Germinal center (tissue), 1 donor: ENCODE measurements at regions not wholly inside any gene's neighbourhood (a gene's known extent, or its start where the extent isn't known, plus 50 kb on each side); places are given as distances from the start of the nearest gene placed in this dataset.

Experiments used
- DNase-seq: peaks from one replicate; pipeline ENCODE4 v3.0.0; 2012; ENCODE audit warnings: mixed read lengths, low spot score

- no peak for DNase-seq
Observed at GRCh38 chr1:187443939-187444338, 615.2 kb downstream of the PLA2G4A start.

- no peak for DNase-seq
Observed at GRCh38 chr1:187445066-187445465, 616.3 kb downstream of the PLA2G4A start.

- DNase-seq: no peak
Observed at GRCh38 chr1:187451238-187451637, 622.5 kb downstream of the PLA2G4A start.

GRCh38 chr1:187454010-187454409 is 625.3 kb downstream of the PLA2G4A start:
- no peak for DNase-seq

GRCh38 chr1:187456446-187456845 is 627.7 kb downstream of the PLA2G4A start:
- DNase-seq: no peak

- DNase-seq: no peak
Observed at GRCh38 chr1:187460093-187460492, 631.3 kb downstream of the PLA2G4A start.

GRCh38 chr1:187464320-187464719 is 635.6 kb downstream of the PLA2G4A start:
- DNase-seq: no peak

- no peak for DNase-seq
Observed at GRCh38 chr1:187465441-187465840, 636.7 kb downstream of the PLA2G4A start.

- DNase-seq: no peak
Observed at GRCh38 chr1:187469836-187470235, 641.1 kb downstream of the PLA2G4A start.

GRCh38 chr1:187471555-187471954 is 642.8 kb downstream of the PLA2G4A start:
- DNase-seq: no peak

- DNase-seq: no peak
Observed at GRCh38 chr1:187474336-187474735, 645.6 kb downstream of the PLA2G4A start.

- DNase-seq: no peak
Observed at GRCh38 chr1:187476671-187477070, 647.9 kb downstream of the PLA2G4A start.

- DNase-seq: no peak
Observed at GRCh38 chr1:187477103-187477502, 648.4 kb downstream of the PLA2G4A start.

- no peak for DNase-seq
Observed at GRCh38 chr1:187477535-187477934, 648.8 kb downstream of the PLA2G4A start.

GRCh38 chr1:187481581-187482148 is 652.9 kb downstream of the PLA2G4A start:
- DNase-seq: no peak

GRCh38 chr1:187490266-187490665 is 661.5 kb downstream of the PLA2G4A start:
- no peak for DNase-seq

GRCh38 chr1:187491082-187491720 is 662.5 kb downstream of the PLA2G4A start:
- DNase-seq: no peak

GRCh38 chr1:187498028-187498427 is 669.3 kb downstream of the PLA2G4A start:
- no peak for DNase-seq

GRCh38 chr1:187504779-187505178 is 676.0 kb downstream of the PLA2G4A start:
- no peak for DNase-seq

GRCh38 chr1:187509091-187509490 is 680.3 kb downstream of the PLA2G4A start:
- DNase-seq: no peak

GRCh38 chr1:187513190-187513589 is 684.4 kb downstream of the PLA2G4A start:
- no peak for DNase-seq

- DNase-seq: no peak
Observed at GRCh38 chr1:187514110-187514509, 685.4 kb downstream of the PLA2G4A start.

GRCh38 chr1:187516874-187517273 is 688.1 kb downstream of the PLA2G4A start:
- DNase-seq: no peak

- no peak for DNase-seq
Observed at GRCh38 chr1:187517546-187517945, 688.8 kb downstream of the PLA2G4A start.
